SK-N-DZ (cell line): ENCODE measurements at regions not wholly inside any gene's neighbourhood (a gene's known extent, or its start where the extent isn't known, plus 50 kb on each side); places are given as distances from the start of the nearest gene placed in this dataset.

ENCODE experiments used
- DNase-seq: peaks from one replicate; pipeline ENCODE4 v3.0.0-alpha.2; 2015; ENCODE audit warnings: low spot score

DNA sequence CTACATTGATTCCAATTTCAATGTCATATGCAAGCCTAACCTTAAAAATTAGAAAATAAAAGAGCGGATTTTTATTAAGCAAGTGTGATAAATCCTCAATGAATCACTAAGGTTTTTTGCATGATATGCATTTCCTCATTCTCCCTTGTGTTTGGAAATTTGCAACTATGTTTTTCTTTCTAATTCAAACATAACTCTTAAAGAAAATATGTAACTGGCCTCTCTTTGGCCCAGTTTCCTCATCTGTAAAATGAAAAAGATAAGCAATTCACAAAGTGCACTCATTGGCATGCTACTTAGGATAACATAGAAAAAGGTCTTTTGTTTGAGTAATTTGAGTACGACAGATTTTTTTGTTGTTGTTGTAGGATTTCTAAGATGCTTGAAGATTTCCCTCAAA, 295.5 kb downstream of the CDH11 start:
- no peak for DNase-seq

DNA sequence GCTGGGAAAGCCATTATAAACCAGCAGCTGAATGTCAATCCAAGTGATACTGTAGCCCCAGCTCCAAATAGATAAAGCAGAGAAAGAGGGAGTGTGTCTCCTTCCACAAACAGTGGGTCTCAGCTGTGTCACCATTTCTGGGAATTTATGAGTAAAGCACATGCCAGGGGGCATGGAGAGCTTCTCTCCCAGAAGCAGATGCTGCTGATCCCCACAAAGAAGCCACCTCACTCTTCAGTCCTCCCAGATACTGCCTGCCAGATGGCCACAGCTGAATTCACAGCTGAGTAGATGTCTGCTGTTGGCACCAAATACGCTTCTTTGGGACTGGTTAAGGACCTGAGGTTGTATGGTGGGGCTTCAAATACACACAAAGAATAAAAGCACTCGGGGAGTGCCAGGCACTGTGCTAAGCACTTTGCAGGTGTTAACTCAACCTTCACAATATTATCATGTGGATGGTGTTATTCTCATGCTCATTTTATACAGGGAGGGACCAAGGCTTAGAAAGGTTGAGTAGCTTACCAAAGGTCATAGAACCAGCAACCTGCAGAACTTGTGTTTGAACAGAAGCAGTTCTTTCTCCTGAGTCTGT, 298.3 kb downstream of the CDH11 start:
- DNase-seq, result no peak

DNA sequence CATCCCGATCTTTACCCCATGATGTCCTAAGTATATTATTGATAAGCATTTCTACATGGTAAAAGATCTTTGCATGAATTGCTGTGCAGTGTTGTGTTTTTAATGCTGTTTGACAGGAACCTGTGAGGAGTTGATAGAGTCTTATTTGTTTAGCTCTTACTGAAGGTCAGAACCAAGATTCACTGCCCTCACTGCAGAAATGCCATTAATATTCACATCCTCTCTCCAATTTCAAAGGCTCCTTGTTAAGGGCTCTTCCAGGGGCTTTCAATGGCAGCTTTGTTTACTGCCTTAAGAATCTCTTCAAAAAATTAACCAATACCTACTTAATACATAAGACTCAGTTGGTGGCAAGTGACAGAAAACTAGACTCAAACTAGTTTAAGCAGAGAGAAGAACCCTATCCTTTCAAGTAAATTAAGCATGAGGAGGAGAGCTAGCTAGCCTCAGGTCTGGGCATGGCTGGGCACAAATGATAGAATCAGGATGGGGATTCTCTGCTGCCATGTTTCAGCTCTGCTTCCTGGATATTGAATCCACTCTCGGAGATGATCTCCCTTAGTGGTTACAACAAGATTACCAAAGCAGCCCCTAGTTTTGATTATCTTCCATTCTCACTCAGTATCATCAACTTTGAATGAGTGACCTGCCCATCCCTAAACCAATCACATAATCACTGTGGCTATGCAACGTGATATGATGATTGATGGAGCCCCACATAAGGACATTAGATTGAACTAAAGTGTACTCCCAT, 311.8 kb downstream of the CDH11 start:
- no peak for DNase-seq

DNA sequence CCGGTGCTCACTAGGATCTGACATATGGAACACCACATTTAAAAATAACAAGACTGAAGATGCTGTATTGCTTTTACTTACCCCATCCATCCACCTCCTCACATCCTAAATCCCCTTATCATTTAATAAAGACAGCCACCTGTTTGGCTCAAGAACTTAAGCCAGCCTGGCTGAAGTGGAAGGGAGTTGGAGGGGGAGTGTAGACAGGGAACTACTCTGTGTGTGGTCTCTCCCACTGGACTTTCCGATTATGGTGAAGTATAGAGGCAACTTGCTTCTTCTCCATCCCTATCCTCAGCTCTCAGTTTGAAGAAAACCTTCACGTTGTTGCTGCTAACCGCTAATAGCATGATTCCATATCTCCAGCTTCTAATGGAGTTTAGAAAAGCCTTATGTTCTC, 313.4 kb downstream of the CDH11 start:
- DNase-seq, result no peak

DNA sequence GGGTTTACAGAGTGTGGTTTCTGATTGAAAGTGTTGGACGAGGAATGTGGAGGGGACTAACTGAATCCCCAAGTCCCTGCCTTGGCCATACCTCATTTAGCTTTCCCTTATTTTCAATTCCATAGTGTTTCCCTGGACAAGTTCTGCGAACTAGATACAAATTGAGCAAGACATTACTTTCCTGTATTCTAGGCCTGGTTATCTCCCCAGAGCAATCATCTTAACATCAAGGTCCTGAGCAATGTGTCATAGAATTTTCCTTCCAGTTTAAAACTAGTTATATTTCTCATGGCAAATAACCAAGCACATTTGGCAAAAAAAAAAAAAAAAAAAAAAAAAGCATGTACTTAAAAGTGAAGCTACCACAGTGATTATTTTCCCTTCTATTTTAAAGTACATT, 330.1 kb downstream of the CDH11 start:
- DNase-seq, result no peak

DNA sequence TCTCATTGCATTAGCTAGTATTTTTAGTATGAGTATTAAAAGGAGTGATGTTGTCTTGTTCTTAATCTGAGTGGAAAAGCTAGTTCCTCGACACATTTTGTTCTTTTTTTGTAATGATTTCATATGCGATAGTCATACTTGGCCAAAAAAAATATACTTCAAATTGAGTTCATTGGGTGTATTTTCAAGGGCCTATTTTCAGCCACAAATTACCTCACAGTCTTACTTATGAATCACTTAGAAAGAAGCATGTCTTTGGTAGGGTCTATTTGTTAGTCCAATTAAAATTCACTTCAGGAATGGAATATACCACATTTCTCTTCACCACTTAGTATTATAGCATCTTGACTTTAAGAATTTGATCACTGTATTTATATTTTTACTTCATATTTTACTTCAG, 337.2 kb downstream of the CDH11 start:
- DNase-seq, result no peak

DNA sequence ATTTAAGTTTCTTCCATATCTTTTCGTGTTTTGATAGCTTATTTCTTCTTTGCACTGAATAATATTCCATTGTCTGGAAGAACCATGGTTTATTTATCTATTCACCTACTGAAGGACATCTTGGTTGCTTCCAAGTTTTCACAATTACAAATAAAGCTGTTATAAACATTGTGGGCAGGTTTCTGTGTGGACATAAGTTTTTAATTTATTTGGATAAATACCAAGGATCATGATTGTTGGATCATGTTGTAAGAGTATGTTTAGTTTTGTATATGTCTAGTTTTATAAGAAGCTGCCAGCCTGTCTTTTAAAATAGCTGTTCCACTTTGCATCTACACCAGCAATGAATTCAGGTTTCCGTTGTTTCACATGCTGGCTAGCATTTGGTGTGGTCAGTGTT, 339.4 kb downstream of the CDH11 start:
- no peak for DNase-seq

DNA sequence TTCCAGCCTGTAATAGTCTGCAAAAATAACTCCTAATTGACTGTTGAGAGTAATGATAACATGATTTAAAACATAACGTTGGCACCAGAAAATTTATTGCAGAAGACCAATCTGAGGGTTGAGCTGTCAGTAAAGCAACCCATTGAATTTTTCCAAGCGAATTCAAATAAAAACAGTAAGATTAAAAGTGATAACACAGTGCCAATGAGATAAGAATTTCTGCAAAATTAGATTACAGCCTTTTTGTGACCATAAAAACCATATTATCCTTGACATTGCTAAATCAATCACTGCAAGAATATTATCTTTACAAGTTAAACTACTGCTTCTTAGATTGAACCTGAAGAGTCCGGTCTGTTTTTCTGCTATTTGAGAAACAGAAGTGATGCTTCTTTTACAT, 341.4 kb downstream of the CDH11 start:
- DNase-seq, result peak; percentile 95

DNA sequence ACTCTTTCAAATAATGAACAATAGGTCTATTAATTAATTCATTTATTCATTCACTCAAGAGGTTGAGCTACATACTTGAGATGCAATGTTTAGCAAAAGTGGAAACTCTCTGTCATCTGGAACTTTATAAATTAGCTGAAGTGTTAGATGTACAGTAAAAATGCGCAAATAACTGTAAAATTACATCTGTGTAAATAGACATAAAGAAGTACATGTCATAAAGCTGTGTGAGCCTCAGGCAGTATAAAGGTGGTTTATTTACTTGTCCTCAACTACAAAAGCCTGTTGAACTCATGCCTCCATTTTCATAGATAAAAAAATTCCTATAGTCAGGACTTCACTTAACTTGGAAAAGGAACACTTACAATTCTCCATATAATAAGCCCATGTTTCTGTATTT, 343.1 kb downstream of the CDH11 start:
- DNase-seq, result no peak

DNA sequence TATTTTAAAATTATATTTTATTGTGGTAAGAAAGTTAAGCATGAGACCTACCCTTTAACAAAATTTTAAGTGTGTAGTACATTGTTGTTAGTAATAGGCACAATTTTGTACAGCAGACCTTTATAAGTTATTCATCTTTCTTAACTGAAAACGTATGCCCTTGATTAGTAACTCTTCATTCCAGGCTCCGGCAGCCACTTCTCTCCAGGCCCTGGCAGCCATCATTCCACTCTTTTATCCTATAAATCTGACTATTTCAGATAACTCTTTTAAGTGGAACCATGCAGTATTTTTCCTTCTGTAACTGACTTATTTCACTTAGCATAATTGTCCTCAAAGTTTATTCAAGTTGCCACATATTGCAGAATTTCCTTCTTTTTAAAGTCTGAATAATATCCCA, 348.2 kb downstream of the CDH11 start:
- no peak for DNase-seq

DNA sequence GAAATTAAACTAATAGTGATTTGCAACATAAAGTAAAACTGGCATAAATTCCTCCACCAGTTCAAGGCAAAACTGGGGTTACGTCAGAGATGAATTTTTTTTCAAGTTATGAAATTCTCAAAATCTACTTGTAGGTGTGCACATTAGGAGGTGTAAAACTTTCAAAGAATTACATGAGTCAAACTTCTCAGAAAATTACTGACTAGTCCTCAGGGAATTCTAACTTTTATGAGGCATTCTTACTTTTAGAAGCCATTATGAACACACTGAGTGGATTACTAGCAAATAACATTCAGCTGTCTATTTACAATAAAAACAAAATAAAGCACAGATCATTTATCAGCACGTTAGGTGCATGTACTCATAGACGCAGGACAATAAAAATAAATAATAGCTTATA, 348.7 kb downstream of the CDH11 start:
- DNase-seq, result no peak

DNA sequence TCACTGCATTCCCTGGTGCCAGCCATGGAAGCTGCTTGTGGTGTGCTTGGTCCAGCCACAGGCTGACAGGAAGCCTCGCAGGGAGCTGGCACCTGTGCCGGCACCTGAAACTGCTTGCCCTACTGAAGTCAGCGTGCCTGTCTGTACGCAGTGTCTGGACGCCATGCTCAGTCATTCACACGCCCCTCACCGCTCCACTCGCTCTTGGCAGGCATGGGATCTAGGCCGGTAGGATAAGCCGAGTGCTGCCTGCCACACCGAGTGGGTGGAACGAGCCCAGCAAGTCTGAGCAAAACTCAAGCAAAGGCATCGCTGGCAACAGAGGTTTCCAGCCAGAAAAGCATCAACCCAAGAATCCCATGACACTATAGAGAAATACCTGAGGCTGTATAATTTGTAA, 350.6 kb downstream of the CDH11 start:
- no peak for DNase-seq

DNA sequence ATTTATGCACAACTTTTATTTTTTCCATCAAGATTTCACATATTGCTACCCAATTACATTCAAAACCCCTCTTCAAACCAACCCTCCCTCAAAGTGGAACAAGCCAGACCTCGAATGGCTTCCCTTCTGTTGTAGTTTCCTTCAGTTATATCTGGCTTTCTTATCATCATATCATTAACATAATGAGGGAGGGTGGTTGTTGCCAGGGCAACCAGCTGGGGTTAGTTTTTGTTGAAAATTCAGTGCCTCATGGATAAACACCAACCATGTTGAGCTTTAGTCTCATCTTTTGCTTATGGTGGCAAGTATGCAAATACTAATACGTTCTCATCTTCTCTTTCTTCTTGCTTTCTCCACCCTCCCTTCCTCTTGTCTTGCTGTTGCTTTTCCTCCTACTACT, 359.7 kb downstream of the CDH11 start:
- DNase-seq, result no peak

DNA sequence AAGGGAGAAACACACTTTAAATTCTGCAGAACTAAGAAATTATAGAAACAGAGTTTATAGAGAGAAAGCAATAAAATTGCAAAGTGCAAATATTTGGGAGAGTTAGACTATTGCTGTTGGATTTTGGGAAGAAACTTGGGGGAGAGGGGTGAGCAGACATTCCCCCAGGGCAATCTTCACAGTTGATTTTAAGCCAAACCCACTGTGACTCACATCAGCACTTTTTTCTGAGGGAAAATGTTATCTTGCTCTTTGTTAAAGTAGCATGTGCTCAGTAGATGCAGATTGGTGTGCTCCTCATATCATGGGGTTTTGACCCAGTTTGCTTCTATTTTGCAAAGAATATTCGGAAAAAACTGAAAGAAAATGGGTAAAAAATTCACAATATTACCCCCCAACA, 367.6 kb downstream of the CDH11 start:
- DNase-seq, result no peak

DNA sequence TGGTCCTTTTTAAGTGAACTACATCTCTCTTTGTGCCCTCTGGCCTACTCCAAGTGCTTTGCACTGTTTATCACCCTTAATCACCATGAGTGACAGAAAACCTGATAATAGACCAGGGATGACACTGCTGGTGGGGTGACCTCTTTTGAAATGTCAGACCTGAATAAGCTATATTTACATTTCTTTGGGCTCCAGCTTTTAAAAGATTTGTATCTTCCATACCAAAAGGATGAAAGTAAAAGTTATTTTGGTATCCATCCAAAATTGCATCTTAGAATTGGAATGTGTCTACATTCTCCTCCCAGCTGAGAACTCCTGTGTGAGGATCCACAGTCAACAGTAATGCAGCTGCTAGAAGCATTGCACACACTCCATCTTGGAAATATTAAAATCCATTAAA, 370.0 kb downstream of the CDH11 start:
- DNase-seq, result no peak

DNA sequence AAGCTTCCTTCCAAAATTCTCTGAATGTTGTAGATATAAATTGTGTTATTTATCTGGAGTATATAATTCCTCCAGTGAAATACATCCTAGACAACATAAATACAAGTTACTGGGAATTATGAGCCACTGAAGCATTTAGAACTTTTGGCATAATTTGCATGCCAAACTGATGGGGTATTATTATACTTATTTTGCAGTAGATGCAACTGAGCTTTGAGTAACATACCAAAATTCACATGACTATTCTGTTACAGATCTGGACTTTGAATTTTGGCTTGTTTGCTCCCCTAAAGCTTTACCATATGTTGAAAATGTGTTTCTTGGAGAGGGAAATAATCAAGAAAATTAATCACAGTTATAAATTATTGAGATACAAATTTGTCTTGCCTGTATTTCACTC, 372.5 kb downstream of the CDH11 start:
- DNase-seq, result no peak

DNA sequence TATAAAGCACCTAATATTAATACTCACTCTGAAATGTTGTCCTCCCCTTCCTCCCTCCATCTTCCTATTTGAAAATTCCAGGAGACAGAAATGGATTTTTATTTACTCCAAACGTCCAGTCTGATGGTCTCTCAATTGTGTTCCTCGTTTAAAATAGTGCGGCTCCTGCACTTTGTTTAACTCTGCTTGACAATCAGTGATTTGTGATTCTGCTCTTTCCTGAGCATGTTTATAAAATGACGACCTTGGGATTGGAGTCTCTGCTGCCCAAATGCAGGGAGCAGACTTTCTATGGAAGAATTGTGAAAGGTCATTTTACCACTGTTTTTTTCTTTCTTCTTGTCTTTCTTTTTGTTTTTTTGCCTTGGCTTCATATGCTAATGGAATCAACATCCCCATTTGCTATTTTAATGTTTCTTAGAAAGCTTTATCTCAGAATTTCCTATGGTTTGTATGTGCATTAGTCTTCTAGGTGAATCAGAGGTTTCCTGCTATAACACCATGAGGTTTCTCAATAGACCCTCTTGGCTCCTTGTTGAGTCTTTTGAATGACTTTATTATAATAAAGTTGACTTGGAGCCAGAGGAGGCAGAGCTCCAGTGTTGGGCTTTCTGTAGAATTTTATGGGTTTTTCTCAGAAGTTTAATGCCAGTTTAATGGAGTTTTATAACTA, 376.5 kb downstream of the CDH11 start:
- DNase-seq, result no peak

DNA sequence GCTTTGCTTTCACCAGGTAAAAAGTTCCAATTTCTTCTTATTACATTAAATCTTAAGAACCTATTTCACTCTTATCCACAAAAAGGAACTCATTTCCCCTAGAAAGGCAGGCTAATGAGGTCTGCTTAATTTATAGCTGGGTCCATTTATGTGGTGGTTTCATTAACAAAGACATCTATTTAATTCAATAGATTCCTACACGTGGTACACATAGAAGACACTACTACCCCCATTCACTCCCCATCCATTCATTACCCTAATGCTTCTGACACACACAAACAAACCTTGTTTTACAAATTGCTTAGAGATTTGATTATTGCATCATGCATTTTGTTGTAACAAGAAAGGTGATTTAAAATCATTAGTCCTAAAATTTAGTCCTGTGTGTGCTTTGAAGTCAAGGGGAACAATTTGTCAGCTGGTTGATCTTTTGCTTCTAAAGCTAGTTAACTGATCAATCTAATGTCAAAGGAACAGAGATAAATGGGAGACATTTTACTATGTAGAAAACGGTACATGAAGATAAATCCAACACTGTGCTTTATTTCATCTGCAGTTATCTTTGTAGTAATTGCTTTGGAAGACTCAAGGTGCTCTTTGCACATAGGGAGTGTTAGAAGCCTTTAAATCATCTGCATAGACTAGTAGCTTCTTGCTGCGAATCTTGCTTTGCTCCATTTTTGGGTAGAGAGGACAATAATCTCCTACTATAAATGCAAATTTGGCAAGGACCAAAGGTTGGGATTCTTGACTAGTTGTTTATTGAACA, 379.2 kb downstream of the CDH11 start:
- no peak for DNase-seq

DNA sequence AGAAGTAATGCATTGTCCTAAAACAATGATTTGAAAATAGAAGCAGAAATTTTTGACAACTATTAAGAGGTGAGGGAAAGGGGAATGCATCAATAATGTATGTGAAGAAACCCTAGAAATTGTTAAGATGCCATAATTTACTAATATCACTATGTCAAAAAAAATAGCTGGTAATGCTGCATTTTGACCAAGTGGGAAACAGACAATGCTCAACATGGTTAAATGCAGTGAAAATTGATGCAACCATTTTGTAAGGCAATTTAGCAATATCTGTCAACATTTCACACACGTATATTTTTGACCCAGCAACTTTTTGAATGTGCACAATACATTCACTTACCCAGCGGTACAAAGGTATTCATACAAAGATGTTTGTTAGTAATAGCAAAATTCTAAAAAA, 381.6 kb downstream of the CDH11 start:
- DNase-seq, result no peak

DNA sequence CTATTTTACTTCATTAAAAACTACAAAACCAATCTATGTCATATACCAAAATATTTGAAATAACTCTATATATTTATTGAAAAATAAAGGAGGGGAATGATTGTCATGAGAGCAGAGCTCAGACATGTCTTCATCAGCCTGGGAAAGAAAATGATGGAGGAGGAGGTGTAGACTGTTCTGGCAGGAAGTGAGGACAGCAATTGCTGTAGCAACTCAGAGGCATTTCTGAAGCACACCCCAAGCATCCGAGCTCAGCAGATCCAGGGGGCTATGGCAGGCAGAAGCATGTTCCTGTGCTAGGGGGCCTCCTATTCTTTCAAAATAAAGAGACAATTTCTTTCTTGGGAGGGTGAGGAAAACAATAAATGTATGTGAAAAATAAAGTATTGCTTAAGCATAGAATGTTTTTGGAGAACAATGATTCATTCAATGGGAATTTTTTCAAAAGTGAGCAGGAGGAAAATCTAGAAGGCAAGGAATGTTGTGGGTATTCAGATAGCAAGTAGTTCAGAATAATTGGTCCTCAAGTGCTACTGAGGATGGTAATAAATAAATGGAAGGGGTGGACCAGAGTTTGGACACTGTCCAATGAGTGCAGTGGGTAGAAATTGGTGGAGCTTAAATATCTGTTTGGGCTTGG, 383.4 kb downstream of the CDH11 start:
- DNase-seq, result no peak

DNA sequence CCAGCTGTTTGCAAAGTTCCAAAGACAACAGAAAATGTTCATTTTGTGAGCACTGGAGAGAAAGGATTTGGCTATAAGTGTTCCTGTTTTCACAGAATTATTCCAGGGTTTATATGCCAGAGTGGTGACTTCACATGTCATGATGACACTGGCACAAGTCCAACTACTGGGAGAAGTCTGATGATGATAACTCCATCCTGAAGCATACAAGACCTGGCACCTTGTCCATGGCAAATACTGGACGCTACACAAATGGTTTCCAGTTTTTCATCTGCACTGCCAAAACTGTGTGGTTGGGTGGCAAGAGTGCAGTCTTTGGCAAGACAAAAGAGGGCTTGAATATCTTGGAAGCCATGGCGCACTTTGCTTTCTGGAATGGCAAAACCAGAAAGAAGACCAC, 385.0 kb downstream of the CDH11 start:
- DNase-seq, result no peak

DNA sequence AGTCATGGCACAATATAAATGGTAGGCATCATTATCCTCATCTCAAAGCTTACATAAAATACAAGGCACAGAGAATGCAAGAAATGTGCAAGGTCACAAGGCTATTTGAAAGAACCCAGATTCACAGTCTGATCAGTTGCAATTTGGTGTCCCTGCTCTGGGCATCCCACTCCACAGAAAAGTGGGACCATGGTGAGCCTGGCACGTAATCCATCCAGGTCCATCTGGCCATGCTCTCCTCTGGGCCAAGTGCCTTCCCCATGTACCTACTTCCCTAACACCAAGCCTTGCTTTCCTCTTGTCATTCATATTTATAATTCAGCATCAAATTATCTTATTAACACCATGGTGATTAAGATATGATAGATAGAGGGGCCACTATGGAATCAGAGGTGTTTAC, 390.0 kb downstream of the CDH11 start:
- no peak for DNase-seq
